RWPE2 (cell line): ENCODE measurements at regions not wholly inside any gene's neighbourhood (a gene's known extent, or its start where the extent isn't known, plus 50 kb on each side); places are given as distances from the start of the nearest gene placed in this dataset.

Experiments
- ATAC-seq: fragments of 200-7000 bp; cut with Tn5 transposase; 3 replicates; pipeline ENCODE4 v1.9.1; 2021; ENCODE audit warnings: low read depth
- DNase-seq: peaks from one replicate; pipeline ENCODE4 v3.0.0-alpha.2; 2020; ENCODE audit warnings: low spot score
- H3K27ac ChIP-seq: fragments of 450-650 bp; 2 replicates; pipeline ENCODE4 v1.5.1; 2017; ENCODE audit warnings: mild to moderate bottlenecking; ENCODE audit not compliant: poor library complexity, severe bottlenecking
- H3K27me3 ChIP-seq: fragments of 250-450 bp; sonication (Bioruptor Pico); 2 replicates; pipeline ENCODE4 v1.5.1; 2021; ENCODE audit warnings: mild to moderate bottlenecking, moderate library complexity; ENCODE audit not compliant: insufficient read depth, poor library complexity, severe bottlenecking
- H3K36me3 ChIP-seq: fragments of 250-450 bp; sonication (Bioruptor Pico); 2 replicates; pipeline ENCODE4 v1.5.1; 2020; ENCODE audit warnings: low read depth, mild to moderate bottlenecking, moderate library complexity
- H3K4me1 ChIP-seq: fragments of 250-450 bp; sonication (Bioruptor Pico); 2 replicates; pipeline ENCODE4 v1.5.1; 2021; ENCODE audit warnings: mild to moderate bottlenecking, moderate library complexity; ENCODE audit not compliant: insufficient read depth, poor library complexity, severe bottlenecking
- H3K4me3 ChIP-seq: fragments of 250-450 bp; sonication (Bioruptor Pico); 2 replicates; pipeline ENCODE4 v1.5.1; 2021; ENCODE audit warnings: mild to moderate bottlenecking, moderate library complexity; ENCODE audit not compliant: severe bottlenecking
- H3K9me3 ChIP-seq: fragments of 250-450 bp; sonication (Bioruptor Pico); 2 replicates; pipeline ENCODE4 v1.5.1; 2021; ENCODE audit warnings: mild to moderate bottlenecking, moderate library complexity; ENCODE audit not compliant: severe bottlenecking
- CTCF ChIP-seq: fragments of 450-650 bp; IDR thresholded peaks from one replicate; pipeline ENCODE4 v1.5.1; 2017; ENCODE audit warnings: mild to moderate bottlenecking, moderate library complexity; ENCODE audit not compliant: poor library complexity, severe bottlenecking

GRCh38 chr6:44004625-44005506, 122.4 kb downstream of the MRPL14 start:
- no peaks in the 10 kb centered on the region for H3K36me3 ChIP-seq
- H3K27ac ChIP-seq: no peak overlapping the region
- ATAC-seq: no peak; the same call in 2 of the 3 replicates
- H3K4me3 ChIP-seq: no peak overlapping the region
- TF ChIP-seq CTCF: peak; percentile 22
- peaks cover 5% of the 10 kb centered on the region for H3K4me1 ChIP-seq
- DNase-seq: no peak
- no peaks in the 10 kb centered on the region for H3K9me3 ChIP-seq
- no peaks in the 10 kb centered on the region for H3K27me3 ChIP-seq

DNA sequence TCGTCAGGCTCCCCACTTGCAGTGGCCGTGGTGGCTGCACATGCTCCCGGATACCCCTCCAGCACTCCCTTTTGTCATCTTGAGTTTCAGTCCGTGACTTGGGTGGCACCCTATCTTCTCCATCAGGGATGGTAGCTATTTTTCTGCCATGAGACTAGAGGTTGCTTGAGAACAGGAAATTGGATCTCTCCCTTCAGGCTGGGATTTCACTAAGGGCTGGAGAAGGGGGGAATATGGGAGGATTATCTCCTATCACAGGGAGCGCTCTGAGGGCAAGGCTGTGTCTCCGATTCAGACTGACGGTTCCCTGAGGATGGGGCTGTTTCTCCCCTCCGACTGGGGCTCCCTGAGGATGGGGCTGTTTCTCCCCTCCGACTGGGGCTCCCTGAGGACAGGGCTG, 123.1 kb downstream of the MRPL14 start:
- Histone ChIP-seq H3K27ac (no peak overlapping the region), H3K9me3 (no peaks in the 10 kb centered on the region), H3K4me3 (no peak overlapping the region), H3K4me1 (peaks cover 5% of the 10 kb centered on the region), H3K36me3 (no peaks in the 10 kb centered on the region), H3K27me3 (no peaks in the 10 kb centered on the region)
- TF ChIP-seq CTCF: no peak
- DNase-seq (no peak), ATAC-seq (no peak)

DNA sequence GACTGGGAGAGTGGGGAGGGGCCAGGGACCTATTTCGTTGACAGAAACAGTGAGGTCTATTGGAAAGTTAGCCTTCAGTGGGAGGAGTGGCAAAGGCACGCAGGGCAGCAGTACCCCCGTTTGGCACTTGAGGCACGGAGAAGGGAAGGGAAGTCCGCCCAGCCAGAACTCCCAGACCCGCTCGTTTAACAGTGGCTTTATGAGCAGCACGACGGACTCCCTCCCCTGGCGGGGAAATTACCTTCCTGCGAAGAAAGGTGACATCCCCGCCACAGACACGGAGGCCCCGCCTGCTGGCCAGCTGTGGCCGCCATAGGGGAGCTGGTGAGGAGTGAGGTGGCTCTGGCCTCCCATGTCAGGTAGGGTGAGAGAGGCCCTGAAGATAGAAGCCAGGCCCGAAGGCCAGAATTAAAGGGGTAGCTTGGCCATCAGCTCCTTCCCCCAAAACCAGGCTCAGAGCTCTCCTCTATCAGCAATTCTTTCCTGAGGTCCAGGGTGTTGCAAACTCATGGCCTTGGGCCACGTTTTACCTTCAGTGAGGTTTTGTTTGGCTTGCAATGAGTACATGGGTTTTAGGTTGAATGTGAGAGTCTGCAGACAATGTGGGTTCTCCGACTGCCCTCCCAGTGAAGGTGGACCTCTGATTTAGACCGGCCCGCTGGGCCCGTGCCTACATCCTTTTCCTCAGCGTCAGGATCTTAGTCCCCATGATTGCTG, 123.7 kb downstream of the MRPL14 start:
- Histone ChIP-seq H3K27me3 (no peaks in the 10 kb centered on the region), H3K36me3 (no peaks in the 10 kb centered on the region), H3K27ac (no peak overlapping the region), H3K4me1 (peaks cover 5% of the 10 kb centered on the region), H3K4me3 (no peak overlapping the region), H3K9me3 (no peaks in the 10 kb centered on the region)
- ATAC-seq: no peak
- DNase-seq: no peak
- no peak for TF ChIP-seq CTCF

- peak; percentile 40 for ATAC-seq
- Histone ChIP-seq H3K9me3 (no peaks in the 10 kb centered on the region), H3K36me3 (no peaks in the 10 kb centered on the region), H3K27me3 (no peaks in the 10 kb centered on the region), H3K27ac (no peak overlapping the region), H3K4me1 (peaks cover 5% of the 10 kb centered on the region), H3K4me3 (peak overlapping the region; percentile 5)
- peak; percentile 23 for TF ChIP-seq CTCF
- no peak for DNase-seq
Observed at GRCh38 chr6:44002593-44003344, 124.5 kb downstream of the MRPL14 start.
